Fibroblast of pulmonary artery (primary cell): ENCODE measurements at regions not wholly inside any gene's neighbourhood (a gene's known extent, or its start where the extent isn't known, plus 50 kb on each side); places are given as distances from the start of the nearest gene placed in this dataset.

Experiments
- DNase-seq: peaks from one replicate; pipeline ENCODE4 v3.0.0-alpha.2; 2010; ENCODE audit warnings: low read depth
- H3K4me3 ChIP-seq: replicated peaks from 2 replicates; pipeline ENCODE4 v1.5.1; 2011; ENCODE audit warnings: low read depth, mild to moderate bottlenecking, control low read depth, low read length, moderate library complexity
- TF ChIP-seq, protein P1 (sequence below): IDR thresholded peaks from 2 replicates; pipeline ENCODE4 v1.5.1; 2011; ENCODE audit warnings: mild to moderate bottlenecking, control low read depth, low read length, inconsistent platforms; ENCODE audit errors: missing control alignments

DNA sequence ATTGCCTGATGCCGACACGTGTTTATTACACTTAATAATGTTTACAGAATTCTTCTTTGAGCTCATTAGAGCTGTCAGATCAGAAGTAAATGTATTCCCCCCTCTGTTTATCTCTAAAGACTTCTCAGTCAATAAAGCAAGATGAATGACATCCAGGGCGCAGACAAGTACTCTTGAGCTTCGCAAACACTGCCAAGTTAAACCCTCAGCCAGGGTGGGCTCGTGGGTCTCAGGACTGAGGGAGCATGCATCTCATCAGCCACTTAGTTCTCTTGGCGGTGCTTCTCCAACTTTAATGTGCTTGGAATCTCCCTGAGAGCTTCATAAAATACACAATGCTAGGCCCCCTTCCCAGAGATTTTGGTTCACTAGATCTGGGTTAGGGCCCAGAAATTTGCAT lies 333.9 kb upstream of the THRB start:
- H3K4me3 ChIP-seq: no peak overlapping the region
- DNase-seq: no peak
- TF ChIP-seq, protein P1, sequence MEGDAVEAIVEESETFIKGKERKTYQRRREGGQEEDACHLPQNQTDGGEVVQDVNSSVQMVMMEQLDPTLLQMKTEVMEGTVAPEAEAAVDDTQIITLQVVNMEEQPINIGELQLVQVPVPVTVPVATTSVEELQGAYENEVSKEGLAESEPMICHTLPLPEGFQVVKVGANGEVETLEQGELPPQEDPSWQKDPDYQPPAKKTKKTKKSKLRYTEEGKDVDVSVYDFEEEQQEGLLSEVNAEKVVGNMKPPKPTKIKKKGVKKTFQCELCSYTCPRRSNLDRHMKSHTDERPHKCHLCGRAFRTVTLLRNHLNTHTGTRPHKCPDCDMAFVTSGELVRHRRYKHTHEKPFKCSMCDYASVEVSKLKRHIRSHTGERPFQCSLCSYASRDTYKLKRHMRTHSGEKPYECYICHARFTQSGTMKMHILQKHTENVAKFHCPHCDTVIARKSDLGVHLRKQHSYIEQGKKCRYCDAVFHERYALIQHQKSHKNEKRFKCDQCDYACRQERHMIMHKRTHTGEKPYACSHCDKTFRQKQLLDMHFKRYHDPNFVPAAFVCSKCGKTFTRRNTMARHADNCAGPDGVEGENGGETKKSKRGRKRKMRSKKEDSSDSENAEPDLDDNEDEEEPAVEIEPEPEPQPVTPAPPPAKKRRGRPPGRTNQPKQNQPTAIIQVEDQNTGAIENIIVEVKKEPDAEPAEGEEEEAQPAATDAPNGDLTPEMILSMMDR: no peak

DNA sequence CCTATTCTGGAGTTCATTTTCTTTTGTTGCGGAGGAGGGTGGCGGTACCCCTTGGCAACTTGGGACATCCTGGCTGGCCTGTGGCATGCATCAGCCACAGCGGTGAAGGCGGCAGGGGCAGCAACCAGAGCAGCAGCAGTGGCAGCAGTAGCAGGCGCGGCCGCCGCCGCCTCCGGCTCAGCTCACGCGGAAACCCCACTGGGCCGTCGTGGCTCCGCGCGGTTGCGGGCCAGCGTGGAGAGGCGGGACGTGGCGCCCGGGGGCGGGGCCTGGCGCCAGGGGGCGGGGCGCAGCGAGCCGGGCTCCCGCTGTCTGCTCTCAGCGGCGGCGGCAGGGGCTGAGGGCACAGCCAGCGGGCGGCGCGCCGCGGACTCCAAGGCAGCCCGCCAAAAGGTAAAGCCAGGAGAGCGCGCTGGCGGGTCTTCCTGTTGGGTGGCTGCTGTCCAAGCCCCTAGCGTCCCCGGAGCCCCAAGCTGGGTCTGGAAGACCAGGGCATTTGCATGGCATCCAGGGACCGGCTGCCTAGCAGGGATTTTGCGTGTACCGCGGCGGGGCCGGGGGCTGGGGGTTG lies 334.4 kb upstream of the THRB start:
- no peak for DNase-seq
- TF ChIP-seq, protein P1: no peak
- H3K4me3 ChIP-seq: no peak overlapping the region

DNA sequence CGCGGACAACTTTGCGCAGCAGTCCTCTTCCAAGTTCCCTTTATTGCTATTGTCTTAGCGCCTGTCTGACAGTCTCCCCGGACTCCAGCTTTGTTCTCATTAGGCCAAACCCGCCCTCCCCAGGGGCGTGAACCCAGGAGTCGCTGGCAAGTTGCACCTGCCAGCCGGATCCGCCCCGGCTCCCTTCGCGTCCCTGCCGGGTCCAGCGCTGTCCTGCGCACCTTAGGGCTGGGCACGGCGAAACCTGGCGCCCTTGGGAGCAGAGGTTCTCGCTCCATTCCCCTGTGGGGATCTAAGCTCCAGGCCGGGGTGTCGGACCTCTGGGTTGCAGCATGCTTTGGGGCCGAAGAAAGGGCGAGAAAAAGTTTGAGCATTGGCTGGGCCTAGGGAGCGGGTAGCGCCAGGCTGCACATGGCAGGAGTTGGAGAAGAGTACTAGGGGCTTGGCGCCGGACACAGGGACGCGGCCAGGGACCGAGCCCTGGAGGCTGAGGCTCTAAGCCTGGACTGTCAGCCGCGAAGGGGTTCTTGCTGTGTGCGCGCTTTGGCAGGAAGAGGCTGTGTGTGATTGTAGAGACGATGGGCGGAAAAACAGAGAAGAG lies 335.1 kb upstream of the THRB start:
- no peak overlapping the region for H3K4me3 ChIP-seq
- DNase-seq: no peak
- TF ChIP-seq, protein P1: no peak

DNA sequence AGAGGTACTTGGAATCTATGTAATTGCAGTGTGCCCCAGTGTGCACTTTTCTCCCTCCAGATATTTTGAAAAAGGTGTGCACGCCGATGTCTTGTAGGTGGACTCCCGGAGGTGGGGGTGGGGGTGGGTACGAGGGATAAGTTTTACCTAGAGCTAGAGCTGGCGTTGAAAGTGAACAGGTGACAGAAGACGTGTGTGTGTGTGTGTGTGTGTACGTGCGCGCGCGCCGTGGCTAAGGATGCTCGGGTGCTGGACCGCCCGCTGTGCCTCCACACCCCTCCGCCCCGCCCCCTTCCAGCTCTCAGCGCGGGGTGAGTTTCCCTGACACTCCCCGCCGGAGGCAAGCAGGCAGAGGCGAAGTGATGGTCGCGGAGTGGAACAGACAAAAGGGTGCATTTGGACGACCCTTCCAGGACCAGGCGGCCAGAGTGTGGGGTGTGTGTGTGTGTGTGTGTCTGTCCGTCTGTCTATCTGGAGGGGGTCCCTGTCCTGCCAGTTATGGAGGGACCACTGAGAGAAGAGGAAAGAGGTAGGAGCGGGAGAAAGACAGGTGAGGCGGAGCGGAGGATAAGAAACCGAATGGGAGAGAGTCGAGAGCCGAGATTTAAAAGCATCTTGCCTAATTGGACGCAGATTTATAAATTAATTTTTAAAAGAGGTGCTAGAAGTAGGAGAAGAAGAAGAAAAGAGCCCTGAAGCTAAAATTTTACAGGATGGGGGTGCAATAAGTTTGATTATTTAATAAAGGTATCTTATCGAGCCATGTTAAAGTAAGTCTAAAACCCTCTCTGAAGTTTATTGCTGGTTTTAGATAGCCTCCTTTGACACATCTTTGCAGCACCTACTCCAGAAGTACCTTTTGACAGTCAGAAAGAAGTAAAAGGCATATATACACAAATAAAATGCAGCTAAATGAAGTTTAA lies 335.8 kb upstream of the THRB start:
- H3K4me3 ChIP-seq: no peak overlapping the region
- TF ChIP-seq, protein P1: no peak
- DNase-seq: no peak

DNA sequence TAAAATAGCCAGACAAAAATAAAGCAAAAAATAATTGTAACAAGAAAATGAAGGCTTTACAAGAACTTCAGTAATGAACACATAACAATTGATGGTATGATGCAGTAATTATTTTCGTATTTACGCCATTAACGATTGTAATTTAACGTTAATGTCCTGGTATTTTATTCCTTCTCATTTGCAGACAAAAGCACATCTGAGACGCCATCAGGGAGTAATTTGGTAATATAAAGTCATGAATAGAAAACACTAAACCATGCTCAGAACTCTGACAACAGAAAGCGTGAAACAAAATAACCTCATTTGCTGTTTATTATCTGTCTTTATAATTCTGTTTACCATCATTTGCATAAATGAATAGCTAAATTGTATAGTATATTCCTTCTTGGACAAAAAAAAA lies 336.6 kb upstream of the THRB start:
- DNase-seq: no peak
- TF ChIP-seq, protein P1: no peak
- no peak overlapping the region for H3K4me3 ChIP-seq

DNA sequence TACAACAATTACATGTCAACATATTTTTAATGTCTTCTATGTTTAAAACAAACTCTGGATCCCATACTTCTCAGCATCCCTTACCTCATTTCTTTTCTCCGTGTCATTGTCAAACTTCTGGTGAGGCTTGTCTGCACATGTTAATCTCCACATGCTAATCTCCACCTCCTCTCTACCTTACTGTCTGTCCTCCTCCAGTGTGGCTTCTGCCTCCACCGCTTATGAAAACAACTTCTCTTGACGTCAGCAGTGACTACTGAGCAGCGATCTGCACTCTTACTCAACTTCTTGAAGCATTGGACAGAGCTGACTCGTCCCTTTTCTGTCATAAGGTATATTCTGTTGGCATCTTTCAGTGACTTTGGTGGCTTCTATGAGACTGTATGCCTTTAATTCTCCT lies 338.2 kb upstream of the THRB start:
- H3K4me3 ChIP-seq: no peak overlapping the region
- TF ChIP-seq, protein P1: no peak
- no peak for DNase-seq
